ENCODE measurements at regions not wholly inside any gene's neighbourhood (a gene's known extent, or its start where the extent isn't known, plus 50 kb on each side); places are given as distances from the start of the nearest gene placed in this dataset.
A peak's percentile ranks its signal among the peaks of the same experiment; 100 is the strongest.

DNA sequence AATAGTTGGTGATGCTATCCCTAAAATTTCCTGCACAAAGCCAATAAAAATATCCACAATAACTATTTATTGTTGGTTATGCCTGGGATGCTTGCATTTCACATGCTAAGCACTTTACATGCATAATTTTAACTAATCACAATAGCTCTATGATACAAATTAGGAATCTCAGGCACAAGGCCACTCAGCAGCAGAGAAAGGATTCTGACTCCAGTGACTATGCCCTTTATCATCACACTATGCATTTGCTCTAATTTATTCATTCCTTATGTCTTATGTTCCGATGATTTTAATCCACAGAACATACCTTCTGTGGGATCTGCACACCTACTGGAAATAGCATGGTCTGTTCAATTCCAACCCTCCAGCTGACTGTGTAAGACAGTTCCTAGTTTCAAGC, 476.1 kb downstream of the TMEM232 start:
- H3K4me3 ChIP-seq (ENCODE audit: low read depth, low read length), result no peak overlapping the region
- in situ Hi-C loops (cut with HindIII; ENCODE audit: low sequenced_read_pairs), result no loop called here
- no peak for DNase-seq (ENCODE audit: low read depth)
- TF ChIP-seq, protein P1, sequence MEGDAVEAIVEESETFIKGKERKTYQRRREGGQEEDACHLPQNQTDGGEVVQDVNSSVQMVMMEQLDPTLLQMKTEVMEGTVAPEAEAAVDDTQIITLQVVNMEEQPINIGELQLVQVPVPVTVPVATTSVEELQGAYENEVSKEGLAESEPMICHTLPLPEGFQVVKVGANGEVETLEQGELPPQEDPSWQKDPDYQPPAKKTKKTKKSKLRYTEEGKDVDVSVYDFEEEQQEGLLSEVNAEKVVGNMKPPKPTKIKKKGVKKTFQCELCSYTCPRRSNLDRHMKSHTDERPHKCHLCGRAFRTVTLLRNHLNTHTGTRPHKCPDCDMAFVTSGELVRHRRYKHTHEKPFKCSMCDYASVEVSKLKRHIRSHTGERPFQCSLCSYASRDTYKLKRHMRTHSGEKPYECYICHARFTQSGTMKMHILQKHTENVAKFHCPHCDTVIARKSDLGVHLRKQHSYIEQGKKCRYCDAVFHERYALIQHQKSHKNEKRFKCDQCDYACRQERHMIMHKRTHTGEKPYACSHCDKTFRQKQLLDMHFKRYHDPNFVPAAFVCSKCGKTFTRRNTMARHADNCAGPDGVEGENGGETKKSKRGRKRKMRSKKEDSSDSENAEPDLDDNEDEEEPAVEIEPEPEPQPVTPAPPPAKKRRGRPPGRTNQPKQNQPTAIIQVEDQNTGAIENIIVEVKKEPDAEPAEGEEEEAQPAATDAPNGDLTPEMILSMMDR (IDR thresholded peaks at IDR 0.05; ENCODE audit: low read depth, low read length, missing control alignments), result no peak

DNA sequence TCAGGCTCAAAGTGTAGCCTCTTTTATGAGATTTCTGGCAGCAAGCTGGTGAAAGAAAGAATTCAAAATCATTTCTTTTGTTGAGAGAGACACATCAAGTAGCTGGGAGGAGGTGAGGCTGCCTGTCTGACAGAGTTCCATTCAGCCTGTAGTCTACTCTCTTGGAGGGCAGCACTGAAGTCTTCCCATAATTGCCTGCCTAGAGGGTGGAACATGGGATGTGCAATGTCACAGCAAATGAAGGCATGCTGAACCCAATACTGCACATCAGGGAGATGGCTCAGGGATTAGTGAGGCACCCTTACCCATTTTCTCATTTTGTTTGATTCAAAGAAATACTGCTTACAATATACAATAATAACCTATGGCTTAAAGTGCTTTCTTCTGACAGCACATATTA, 475.7 kb downstream of the TMEM232 start:
- no peak overlapping the region for H3K4me3 ChIP-seq (ENCODE audit: low read depth, low read length)
- in situ Hi-C loops (cut with HindIII; ENCODE audit: low sequenced_read_pairs), result no loop called here
- no peak for DNase-seq (ENCODE audit: low read depth)
- TF ChIP-seq, protein P1 (IDR thresholded peaks at IDR 0.05; ENCODE audit: low read depth, low read length, missing control alignments), result no peak

DNA sequence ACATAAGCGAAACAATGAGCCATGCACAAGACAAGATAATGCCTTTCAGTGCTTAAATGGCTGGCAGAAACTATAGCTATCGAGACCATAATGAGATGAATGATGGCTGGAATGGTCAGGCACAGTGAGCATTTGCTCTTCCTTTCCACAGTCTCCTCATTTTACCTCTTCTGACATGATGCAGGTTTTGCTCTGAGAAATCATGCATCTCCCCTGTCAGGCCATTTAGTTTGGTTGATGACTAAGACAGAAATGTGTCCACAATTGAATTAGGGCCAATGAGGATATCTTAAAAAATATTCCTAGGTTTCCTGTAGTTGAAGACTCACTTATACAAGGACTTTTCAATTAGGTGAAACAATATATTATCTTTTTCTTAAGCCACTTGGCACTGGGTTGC, 475.1 kb downstream of the TMEM232 start:
- TF ChIP-seq, protein P1 (IDR thresholded peaks at IDR 0.05; ENCODE audit: low read depth, low read length, missing control alignments), result no peak

DNA sequence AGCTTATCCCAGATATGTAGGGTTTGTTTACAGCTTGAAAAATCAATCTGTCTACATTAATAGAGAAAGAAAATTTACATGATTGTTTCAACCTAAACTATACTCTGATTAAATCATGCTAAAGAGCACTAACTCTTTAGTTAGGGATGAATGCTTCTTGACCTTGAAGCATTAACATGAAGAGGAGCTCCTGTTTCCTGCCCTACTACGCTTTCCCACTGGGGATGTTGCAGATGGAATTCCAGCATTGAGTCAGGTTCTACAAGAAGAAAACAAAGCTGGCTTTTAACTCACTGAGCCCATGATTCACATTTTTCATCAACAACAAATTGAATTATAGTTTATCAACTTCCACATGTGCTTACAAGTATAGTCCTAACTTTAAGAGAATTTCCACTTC, 471.3 kb downstream of the TMEM232 start:
- no peak for DNase-seq (ENCODE audit: low read depth)
- TF ChIP-seq, protein P1 (IDR thresholded peaks at IDR 0.05; ENCODE audit: low read depth, low read length, missing control alignments), result no peak
- in situ Hi-C loops (cut with HindIII; ENCODE audit: low sequenced_read_pairs), result no loop called here
- no peak overlapping the region for H3K4me3 ChIP-seq (ENCODE audit: low read depth, low read length)

More for the DNA sequence above, 475.1 kb downstream of the TMEM232 start:
- no peak overlapping the region for H3K4me3 ChIP-seq (ENCODE audit: low read depth, low read length)
- in situ Hi-C loops (cut with HindIII; ENCODE audit: low sequenced_read_pairs), result no loop called here
- DNase-seq (ENCODE audit: low read depth), result peak; percentile 28

DNA sequence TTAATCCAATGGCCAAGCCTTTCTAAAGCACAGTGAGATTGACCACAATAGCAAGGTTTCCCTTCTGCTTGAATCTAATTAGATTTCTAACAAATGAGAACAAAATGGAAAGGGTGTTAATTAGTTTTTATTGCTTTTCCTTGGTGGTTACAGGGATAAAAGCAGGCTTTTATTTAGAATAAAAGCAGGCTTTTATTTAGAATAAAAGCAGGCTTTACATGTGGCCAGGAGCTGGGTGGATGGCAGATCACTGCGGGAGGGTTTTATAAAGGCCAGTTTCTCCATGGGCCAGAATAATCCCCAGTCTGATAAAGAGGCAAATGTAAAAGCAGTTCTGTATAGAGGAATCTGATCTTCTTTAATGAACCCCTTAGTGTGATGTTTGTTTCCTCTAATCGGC, 470.2 kb downstream of the TMEM232 start:
- in situ Hi-C loops (cut with HindIII; ENCODE audit: low sequenced_read_pairs), result no loop called here
- TF ChIP-seq, protein P1 (IDR thresholded peaks at IDR 0.05; ENCODE audit: low read depth, low read length, missing control alignments), result no peak
- H3K4me3 ChIP-seq (ENCODE audit: low read depth, low read length), result no peak overlapping the region
- DNase-seq (ENCODE audit: low read depth), result no peak

DNA sequence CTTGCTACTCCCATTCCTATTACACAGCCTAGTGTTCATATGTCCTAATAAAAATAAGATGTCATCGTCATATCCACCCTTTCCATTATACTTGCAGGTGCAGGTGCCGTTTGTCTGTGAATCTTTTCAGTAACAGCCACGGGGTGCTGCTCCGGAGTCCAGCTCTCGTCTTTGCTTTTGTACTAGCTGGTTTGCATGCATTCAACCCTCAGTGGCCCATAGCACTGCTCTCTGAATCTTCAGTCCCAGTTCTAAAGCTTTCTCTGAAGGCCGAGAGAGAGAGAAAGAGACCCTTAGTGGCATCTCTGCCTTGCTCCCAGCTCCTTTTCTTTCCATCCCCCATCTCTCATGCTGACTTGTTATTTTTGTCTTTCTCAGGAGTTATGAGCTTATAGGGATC, 468.5 kb downstream of the TMEM232 start:
- DNase-seq (ENCODE audit: low read depth), result no peak
- TF ChIP-seq, protein P1 (IDR thresholded peaks at IDR 0.05; ENCODE audit: low read depth, low read length, missing control alignments), result no peak
- in situ Hi-C loops (cut with HindIII; ENCODE audit: low sequenced_read_pairs), result no loop called here
- H3K4me3 ChIP-seq (ENCODE audit: low read depth, low read length), result no peak overlapping the region

Measured in astrocyte of the cerebellum (primary cell).